Endothelial cell of umbilical vein (primary cell): ENCODE measurements at regions not wholly inside any gene's neighbourhood (a gene's known extent, or its start where the extent isn't known, plus 50 kb on each side); places are given as distances from the start of the nearest gene placed in this dataset.

Experiments
- BruUV-seq: library from RNA; stranded (reverse); fragments of 400-500 nt; replicated peaks from 2 replicates; lab custom pipeline; 2021; lab: Mats Ljungman, UMichigan
- CTCF ChIA-PET: fragments of 300-600, 350-600 bp; sonication (Branson Sonifier 250); formaldehyde crosslinking; loops from one replicate; lab custom pipeline; 2021; ENCODE audit warnings: antibody characterized with exemption, inconsistent platforms; lab: Charles Lee
- POLR2A ChIA-PET: fragments of 300-600, 350-600 bp; sonication (Branson Sonifier 250); formaldehyde crosslinking; loops from one replicate; lab custom pipeline; 2021; ENCODE audit warnings: antibody characterized with exemption, inconsistent platforms; lab: Charles Lee
- DNase-seq: peaks from one replicate; pipeline ENCODE4 v3.0.0-alpha.2; 2011; ENCODE audit warnings: low read depth, low spot score
- FAIRE-seq: peaks from 2 replicates; lab custom pipeline; 2011; peaks lifted over from hg19 to GRCh38; lab: Jason Lieb, UNC
- H2AFZ ChIP-seq: 2 replicates; pipeline ENCODE4 v1.6.0; 2012; ENCODE audit warnings: low read depth, low read length, control low read depth, inconsistent platforms
- H3K27ac ChIP-seq: 2 replicates; pipeline ENCODE4 v1.5.1; 2011; ENCODE audit warnings: low read depth, mild to moderate bottlenecking, control low read depth, low read length, moderate library complexity; ENCODE audit not compliant: insufficient read depth
- H3K27me3 ChIP-seq, 2 experiments: 2 replicates each; pipeline versions ENCODE4 v1.6.0 to v1.6.1; 2011; ENCODE audit warnings: low read length in 2 of 2, mixed read lengths in 1 of 2; ENCODE audit not compliant: control insufficient read depth in 2 of 2, insufficient read depth in 2 of 2
- H3K36me3 ChIP-seq, 2 experiments: 2 replicates in 1 of 2; 3 replicates in 1 of 2; pipeline ENCODE4 v1.5.1; 2011; ENCODE audit warnings: low read length in 2 of 2, mild to moderate bottlenecking in 1 of 2, moderate library complexity in 1 of 2; ENCODE audit not compliant: control insufficient read depth in 2 of 2, insufficient read depth in 2 of 2; ENCODE audit errors: extremely low read depth in 1 of 2
- H3K4me1 ChIP-seq: 3 replicates; pipeline ENCODE4 v1.5.1; 2011; ENCODE audit warnings: mild to moderate bottlenecking, low read length; ENCODE audit not compliant: control insufficient read depth, insufficient read depth; ENCODE audit errors: extremely low read depth
- H3K4me2 ChIP-seq: 2 replicates; pipeline ENCODE4 v1.6.1; 2011; ENCODE audit warnings: low read length, control low read depth, mixed read lengths; ENCODE audit not compliant: insufficient read depth
- H3K4me3 ChIP-seq, 3 experiments: fragments of 200-600 bp in 1 of 3; sonication (generic), shearing (Covaris generic) in 1 of 3; replicated peaks in 1 of 3; 2 replicates each; pipeline ENCODE4 v1.5.1; 2011 to 2016; ENCODE audit warnings: control low read depth in 3 of 3, low read length in 3 of 3, mild to moderate bottlenecking in 2 of 3, inconsistent platforms in 1 of 3, low read depth in 1 of 3, moderate library complexity in 1 of 3; ENCODE audit not compliant: insufficient read depth in 1 of 3
- H3K79me2 ChIP-seq: 2 replicates; pipeline ENCODE4 v1.6.0; 2012; ENCODE audit warnings: low read length, inconsistent platforms; ENCODE audit not compliant: control insufficient read depth, insufficient read depth
- H3K9ac ChIP-seq: replicated peaks from 2 replicates; pipeline ENCODE3; 2011; ENCODE audit warnings: low read length, control low read depth; ENCODE audit not compliant: insufficient read depth; ENCODE audit errors: extremely low read depth
- H3K9me1 ChIP-seq: replicated peaks from 3 replicates; pipeline ENCODE4 v1.6.0; 2011; ENCODE audit warnings: mild to moderate bottlenecking, low read length; ENCODE audit not compliant: control insufficient read depth, insufficient read depth; ENCODE audit errors: extremely low read depth
- H3K9me3 ChIP-seq: replicated peaks from 2 replicates; pipeline ENCODE4 v1.5.1; 2012; ENCODE audit warnings: low read length, inconsistent platforms; ENCODE audit not compliant: control insufficient read depth, insufficient read depth
- H4K20me1 ChIP-seq: replicated peaks from 2 replicates; pipeline ENCODE3; 2011; ENCODE audit warnings: mild to moderate bottlenecking, low read length; ENCODE audit not compliant: control insufficient read depth, insufficient read depth; ENCODE audit errors: extremely low read depth
- EZH2 ChIP-seq: IDR thresholded peaks from 2 replicates; pipeline ENCODE4 v1.6.1; 2012; ENCODE audit warnings: borderline replicate concordance, low read depth, mild to moderate bottlenecking, moderate library complexity, low read length, inconsistent platforms; ENCODE audit not compliant: severe bottlenecking
- FOS ChIP-seq: IDR thresholded peaks from 2 replicates; pipeline ENCODE4 v1.6.1; 2011; ENCODE audit warnings: mild to moderate bottlenecking, low read length, moderate library complexity, borderline replicate concordance; ENCODE audit not compliant: insufficient read depth
- GATA2 ChIP-seq: IDR thresholded peaks from 2 replicates; pipeline ENCODE4 v1.7.0; 2011; ENCODE audit warnings: low read depth, mild to moderate bottlenecking, moderate library complexity, mixed read lengths, low read length; ENCODE audit not compliant: insufficient read length, insufficient read depth
- JUN ChIP-seq: IDR thresholded peaks from 2 replicates; pipeline ENCODE4 v1.6.1; 2011; ENCODE audit warnings: borderline replicate concordance, low read depth; ENCODE audit not compliant: insufficient read length, insufficient read depth
- MYC ChIP-seq: IDR thresholded peaks from one replicate; pipeline ENCODE4 v1.6.1; 2011; ENCODE audit warnings: mild to moderate bottlenecking, low read depth, low read length
- POLR2A ChIP-seq: IDR thresholded peaks from 2 replicates; pipeline ENCODE4 v1.6.1; 2012; ENCODE audit warnings: low read depth, mild to moderate bottlenecking, control low read depth, low read length
- POLR2AphosphoS5 ChIP-seq: IDR thresholded peaks from 2 replicates; pipeline ENCODE4 v1.6.1; 2012; ENCODE audit warnings: low read depth, mild to moderate bottlenecking, control low read depth, low read length, moderate library complexity; ENCODE audit not compliant: insufficient read depth
- dilution Hi-C: fragments of 300-500 bp; cut with MboI; formaldehyde crosslinking; loops from one replicate; pipeline ENCODE4 v1.15.0; 2019; ENCODE audit warnings: low sequenced_read_pairs; ENCODE audit not compliant: extremely low pct_ligation_motif_present
- intact Hi-C: fragments of 100-400 bp; cut with micrococcal nuclease; formaldehyde crosslinking; loops from one replicate; pipeline ENCODE4 v1.10.0; 2022
- TF ChIP-seq, protein P1 (sequence below), 2 donors: IDR thresholded peaks; 1 replicate in 1 of 2; 2 replicates in 1 of 2; pipeline ENCODE4 v1.5.1; 2011; ENCODE audit warnings: low read length in 2 of 2, mild to moderate bottlenecking in 2 of 2, moderate library complexity in 2 of 2, control low read depth in 1 of 2, inconsistent platforms in 1 of 2, low read depth in 1 of 2; ENCODE audit not compliant: insufficient read depth in 1 of 2; ENCODE audit errors: extremely low read depth in 1 of 2
- TF ChIP-seq, protein P2 (sequence below): IDR thresholded peaks from 2 replicates; pipeline ENCODE4 v1.6.1; 2011; ENCODE audit not compliant: insufficient read depth, insufficient read length

- Histone ChIP-seq H3K9ac (no peak overlapping the region), H2AFZ (no peak overlapping the region), H3K9me3 (no peaks in the 10 kb centered on the region), H3K27me3 (no peaks in the 10 kb centered on the region), H3K4me2 (no peak overlapping the region), H3K4me3 (no peak overlapping the region), H3K9me1 (no peaks in the 10 kb centered on the region), H4K20me1 (no peaks in the 10 kb centered on the region), H3K27ac (no peak overlapping the region), H3K4me1 (peaks cover 11% of the 10 kb centered on the region), H3K36me3 (no peaks in the 10 kb centered on the region), H3K79me2 (no peaks in the 10 kb centered on the region)
- BruUV-seq, result no TSS peak
- dilution Hi-C loops, result no loop called here
- no peak for FAIRE-seq
- TF ChIP-seq JUN (no peak), GATA2 (no peak), POLR2A (no peak), EZH2 (no peak), POLR2AphosphoS5 (no peak), MYC (no peak), FOS (no peak)
- TF ChIP-seq, protein P1, sequence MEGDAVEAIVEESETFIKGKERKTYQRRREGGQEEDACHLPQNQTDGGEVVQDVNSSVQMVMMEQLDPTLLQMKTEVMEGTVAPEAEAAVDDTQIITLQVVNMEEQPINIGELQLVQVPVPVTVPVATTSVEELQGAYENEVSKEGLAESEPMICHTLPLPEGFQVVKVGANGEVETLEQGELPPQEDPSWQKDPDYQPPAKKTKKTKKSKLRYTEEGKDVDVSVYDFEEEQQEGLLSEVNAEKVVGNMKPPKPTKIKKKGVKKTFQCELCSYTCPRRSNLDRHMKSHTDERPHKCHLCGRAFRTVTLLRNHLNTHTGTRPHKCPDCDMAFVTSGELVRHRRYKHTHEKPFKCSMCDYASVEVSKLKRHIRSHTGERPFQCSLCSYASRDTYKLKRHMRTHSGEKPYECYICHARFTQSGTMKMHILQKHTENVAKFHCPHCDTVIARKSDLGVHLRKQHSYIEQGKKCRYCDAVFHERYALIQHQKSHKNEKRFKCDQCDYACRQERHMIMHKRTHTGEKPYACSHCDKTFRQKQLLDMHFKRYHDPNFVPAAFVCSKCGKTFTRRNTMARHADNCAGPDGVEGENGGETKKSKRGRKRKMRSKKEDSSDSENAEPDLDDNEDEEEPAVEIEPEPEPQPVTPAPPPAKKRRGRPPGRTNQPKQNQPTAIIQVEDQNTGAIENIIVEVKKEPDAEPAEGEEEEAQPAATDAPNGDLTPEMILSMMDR (IDR thresholded peaks at IDR 0.05; ENCODE audit: extremely low read depth in 1 of 2, insufficient read depth in 1 of 2, low read depth in 1 of 2, low read length in 2 of 2), result no peak
- TF ChIP-seq, protein P2, sequence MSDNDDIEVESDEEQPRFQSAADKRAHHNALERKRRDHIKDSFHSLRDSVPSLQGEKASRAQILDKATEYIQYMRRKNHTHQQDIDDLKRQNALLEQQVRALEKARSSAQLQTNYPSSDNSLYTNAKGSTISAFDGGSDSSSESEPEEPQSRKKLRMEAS, result no peak
- DNase-seq, result no peak
- intact Hi-C loops, result no loop called here
- ChIA-PET POLR2A (no interaction called here), CTCF (no interaction called here)
Observed at GRCh38 chr2:63786471-63786870, 55.2 kb upstream of the UGP2 start.
